Activated T-cell treated with anti-CD3 and anti-CD28 coated beads, Interleukin-2, amount 50 U/mL, for 4 hours (primary cell): ENCODE measurements at regions not wholly inside any gene's neighbourhood (a gene's known extent, or its start where the extent isn't known, plus 50 kb on each side); places are given as distances from the start of the nearest gene placed in this dataset.
"Not testable (repeated sequence)": the region's sequence is repeated elsewhere in the genome, so short reads cannot be mapped to it uniquely, and the experiment has no call there.

Experiments
- ATAC-seq, 2 donors: fragments of 200-7000 bp; cut with Tn5 transposase; one replicate each; pipeline ENCODE4 v1.10.0; 2021
- DNase-seq: peaks from one replicate; pipeline ENCODE4 v3.0.0-alpha.2; 2020
- H3K27me3 Mint-ChIP-seq: one replicate; pipeline ENCODE4 v1.8.0; 2021; ENCODE audit warnings: low read depth, mixed read lengths
- H3K36me3 Mint-ChIP-seq: one replicate; pipeline ENCODE4 v1.8.0; 2022; ENCODE audit warnings: mixed read lengths; ENCODE audit not compliant: insufficient read depth
- H3K4me1 Mint-ChIP-seq: one replicate; pipeline ENCODE4 v1.8.0; 2021; ENCODE audit warnings: low read depth, mixed read lengths
- H3K4me3 Mint-ChIP-seq: one replicate; pipeline ENCODE4 v1.8.0; 2021; ENCODE audit warnings: mild to moderate bottlenecking, moderate library complexity, mixed read lengths
- H3K9me3 Mint-ChIP-seq: one replicate; pipeline ENCODE4 v1.8.0; 2021; ENCODE audit warnings: mixed read lengths

- H3K36me3 Mint-ChIP-seq, DNase-seq, ATAC-seq, H3K4me3 Mint-ChIP-seq, H3K4me1 Mint-ChIP-seq, H3K27me3 Mint-ChIP-seq: not testable (repeated sequence)
- H3K9me3 Mint-ChIP-seq: peaks cover 35% of the 10 kb centered on the region
These were observed 321.4 kb downstream of the EDEM1 start for GRCh38 chr3:5508860-5509259.

DNA sequence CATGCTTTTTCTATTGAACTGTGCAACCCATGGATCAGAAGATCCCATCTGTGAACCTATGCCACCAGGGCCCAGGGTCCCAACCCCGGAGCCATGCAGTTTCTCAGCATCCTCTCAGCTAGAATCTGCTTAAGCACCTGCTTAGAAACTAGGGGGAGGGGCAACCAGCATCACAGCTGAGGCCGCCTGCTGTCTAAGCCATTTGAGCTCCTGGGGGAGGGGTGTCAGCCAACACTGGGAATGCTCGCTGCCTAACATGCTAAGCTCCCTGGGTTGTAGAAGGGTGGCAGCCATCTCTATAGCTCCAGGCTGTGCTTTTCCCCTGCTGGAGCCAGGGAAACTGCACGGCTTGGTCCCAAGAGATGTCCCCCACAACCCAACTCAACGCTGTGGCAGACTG, 322.8 kb downstream of the EDEM1 start:
- Mint-ChIP-seq H3K9me3 (peaks cover 43% of the 10 kb centered on the region), H3K36me3 (no peaks in the 10 kb centered on the region)

DNA sequence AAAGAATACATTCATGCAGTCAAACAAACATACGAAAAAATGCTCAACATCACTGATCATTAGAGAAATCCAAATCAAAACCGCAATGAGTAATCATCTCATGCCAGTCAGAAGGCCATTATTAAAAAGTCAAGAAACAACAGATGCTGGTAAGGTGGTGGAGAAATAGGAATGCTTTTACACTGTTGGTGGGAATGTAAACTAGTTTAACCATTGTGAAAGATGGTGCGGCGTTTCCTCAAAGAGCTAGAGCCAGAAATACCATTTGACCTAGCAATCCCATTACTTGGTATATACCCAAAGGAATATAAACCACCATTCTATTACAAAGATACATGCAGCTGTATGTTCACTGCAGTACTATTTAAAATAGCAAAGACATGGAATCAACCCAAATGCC, 330.4 kb downstream of the EDEM1 start:
- DNase-seq (no peak), ATAC-seq (no peak)
- H3K27me3 Mint-ChIP-seq: no peaks in the 10 kb centered on the region
- H3K36me3 Mint-ChIP-seq: no peaks in the 10 kb centered on the region
- H3K4me3 Mint-ChIP-seq: no peak overlapping the region
- peaks cover 20% of the 10 kb centered on the region for H3K9me3 Mint-ChIP-seq
- no peaks in the 10 kb centered on the region for H3K4me1 Mint-ChIP-seq

More for the DNA sequence above, 322.8 kb downstream of the EDEM1 start:
- DNase-seq: no peak
- no peak for ATAC-seq
- Mint-ChIP-seq H3K4me3 (no peak overlapping the region), H3K27me3 (no peaks in the 10 kb centered on the region), H3K4me1 (no peaks in the 10 kb centered on the region)

DNA sequence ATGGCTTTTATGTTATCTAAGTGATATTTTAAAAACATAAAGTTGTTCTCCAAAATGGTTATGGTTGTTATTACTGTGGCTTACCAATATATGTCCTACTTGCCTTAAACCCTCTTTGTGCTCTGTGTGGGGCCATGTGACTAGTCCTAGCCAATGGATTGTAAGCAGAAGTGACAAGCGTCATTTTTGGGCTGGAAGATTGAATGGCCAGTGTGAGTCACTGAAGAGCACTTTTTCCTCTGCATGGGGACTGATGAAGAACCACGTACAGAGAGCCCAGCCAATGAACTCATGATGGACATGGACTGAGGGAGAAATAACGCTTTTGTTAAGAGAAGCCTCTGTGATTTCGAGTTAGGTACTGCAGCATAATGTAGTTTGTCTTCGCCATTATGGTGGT, 332.7 kb downstream of the EDEM1 start:
- Mint-ChIP-seq H3K9me3 (peaks cover 6% of the 10 kb centered on the region), H3K4me3 (no peak overlapping the region), H3K4me1 (no peaks in the 10 kb centered on the region), H3K36me3 (no peaks in the 10 kb centered on the region), H3K27me3 (no peaks in the 10 kb centered on the region)
- ATAC-seq (no peak), DNase-seq (no peak)

DNA sequence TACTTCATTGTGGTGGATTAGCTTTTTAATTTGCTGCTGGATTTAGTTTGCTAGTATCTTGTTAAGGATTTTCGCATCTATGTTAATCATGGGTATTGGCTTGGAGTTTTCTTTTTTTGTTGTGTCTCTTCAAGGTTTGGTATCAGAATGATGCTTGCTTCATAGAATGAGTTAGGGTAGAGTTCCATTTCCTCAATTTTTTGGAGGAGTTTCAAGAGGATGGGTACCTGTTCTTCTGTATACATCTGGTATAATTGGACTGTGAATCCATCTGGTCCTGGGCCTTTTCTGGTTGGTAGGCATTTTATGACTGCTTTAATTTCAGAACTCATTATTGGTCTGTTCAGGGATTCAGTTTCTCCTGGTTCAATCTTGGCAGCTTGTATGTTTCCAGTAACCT, 335.6 kb downstream of the EDEM1 start:
- ATAC-seq (no peak), DNase-seq (no peak)
- Mint-ChIP-seq H3K9me3 (no peaks in the 10 kb centered on the region), H3K4me3 (no peak overlapping the region), H3K27me3 (no peaks in the 10 kb centered on the region), H3K36me3 (no peaks in the 10 kb centered on the region), H3K4me1 (no peaks in the 10 kb centered on the region)

- peaks cover 4% of the 10 kb centered on the region for H3K9me3 Mint-ChIP-seq
- no peaks in the 10 kb centered on the region for H3K36me3 Mint-ChIP-seq
- H3K27me3 Mint-ChIP-seq: peaks cover 3% of the 10 kb centered on the region
- H3K4me1 Mint-ChIP-seq: no peaks in the 10 kb centered on the region
- ATAC-seq (no peak), DNase-seq (no peak)
- H3K4me3 Mint-ChIP-seq: no peak overlapping the region
These were observed 343.5 kb downstream of the EDEM1 start for GRCh38 chr3:5531039-5531438.

GRCh38 chr3:5531741-5532290, 344.3 kb downstream of the EDEM1 start:
- peaks cover 4% of the 10 kb centered on the region for H3K9me3 Mint-ChIP-seq
- ATAC-seq (no peak), DNase-seq (no peak)
- H3K36me3 Mint-ChIP-seq: no peaks in the 10 kb centered on the region
- peaks cover 3% of the 10 kb centered on the region for H3K27me3 Mint-ChIP-seq
- H3K4me3 Mint-ChIP-seq: no peak overlapping the region
- no peaks in the 10 kb centered on the region for H3K4me1 Mint-ChIP-seq

- Mint-ChIP-seq H3K27me3 (no peaks in the 10 kb centered on the region), H3K9me3 (peaks cover 14% of the 10 kb centered on the region), H3K4me1 (no peaks in the 10 kb centered on the region), H3K36me3 (no peaks in the 10 kb centered on the region), H3K4me3 (no peak overlapping the region)
- DNase-seq: no peak
- no peak for ATAC-seq
These were observed 353.0 kb downstream of the EDEM1 start for GRCh38 chr3:5540532-5540931.

GRCh38 chr3:5542472-5542871, 355.0 kb downstream of the EDEM1 start:
- DNase-seq (no peak), ATAC-seq (no peak)
- H3K9me3 Mint-ChIP-seq: peaks cover 21% of the 10 kb centered on the region
- H3K27me3 Mint-ChIP-seq: no peaks in the 10 kb centered on the region
- no peak overlapping the region for H3K4me3 Mint-ChIP-seq
- peaks cover 1% of the 10 kb centered on the region for H3K36me3 Mint-ChIP-seq
- no peaks in the 10 kb centered on the region for H3K4me1 Mint-ChIP-seq

DNA sequence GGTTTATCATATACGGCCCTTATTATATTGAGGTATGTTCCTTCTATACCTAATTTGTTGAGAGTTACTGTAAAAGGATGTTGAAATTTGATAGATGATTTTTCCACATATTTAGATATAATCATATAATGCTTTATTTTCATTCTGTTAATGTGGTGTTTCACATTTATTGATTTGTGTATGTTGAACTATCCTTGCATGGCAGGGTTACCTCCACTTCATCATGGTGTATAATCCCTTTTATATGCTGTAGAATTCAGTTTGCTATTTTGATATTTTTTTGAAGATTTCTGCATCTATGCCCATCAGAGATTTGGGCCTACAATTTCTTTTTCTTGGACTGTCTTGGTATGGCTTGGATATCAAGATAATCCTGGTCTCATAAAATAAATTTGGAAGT, 355.5 kb downstream of the EDEM1 start:
- H3K27me3 Mint-ChIP-seq: no peaks in the 10 kb centered on the region
- peaks cover 1% of the 10 kb centered on the region for H3K36me3 Mint-ChIP-seq
- peaks cover 21% of the 10 kb centered on the region for H3K9me3 Mint-ChIP-seq
- no peaks in the 10 kb centered on the region for H3K4me1 Mint-ChIP-seq
- H3K4me3 Mint-ChIP-seq: no peak overlapping the region
- DNase-seq (no peak), ATAC-seq (no peak)

- peaks cover 1% of the 10 kb centered on the region for H3K36me3 Mint-ChIP-seq
- H3K4me3 Mint-ChIP-seq: no peak overlapping the region
- H3K9me3 Mint-ChIP-seq: peaks cover 17% of the 10 kb centered on the region
- H3K27me3 Mint-ChIP-seq: no peaks in the 10 kb centered on the region
- H3K4me1 Mint-ChIP-seq: no peaks in the 10 kb centered on the region
- DNase-seq: no peak
- ATAC-seq: no peak
These were observed 358.2 kb downstream of the EDEM1 start for GRCh38 chr3:5545719-5546118.

DNA sequence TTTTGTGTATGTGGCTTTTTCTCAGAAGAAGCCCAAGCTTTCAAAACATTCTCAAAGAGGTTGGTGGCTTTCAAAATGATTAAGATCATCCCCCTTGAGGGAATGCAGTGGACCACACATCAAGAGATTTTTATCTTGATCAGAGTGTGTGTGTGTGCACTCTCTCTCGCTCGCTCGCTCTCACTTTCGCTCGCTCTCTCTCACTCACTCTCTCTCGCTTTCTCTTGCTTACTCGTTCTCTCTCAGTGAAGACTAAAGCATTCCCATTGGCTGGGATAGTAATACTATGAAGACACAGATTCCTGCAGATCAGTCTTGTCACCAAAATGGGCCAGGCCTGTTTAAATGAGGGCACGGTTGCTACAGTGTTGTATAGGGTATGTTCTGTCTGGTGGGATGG, 365.7 kb downstream of the EDEM1 start:
- Mint-ChIP-seq H3K36me3 (no peaks in the 10 kb centered on the region), H3K4me1 (no peaks in the 10 kb centered on the region), H3K4me3 (no peak overlapping the region), H3K27me3 (no peaks in the 10 kb centered on the region), H3K9me3 (no peaks in the 10 kb centered on the region)
- DNase-seq (no peak), ATAC-seq (no peak)

- Mint-ChIP-seq H3K4me1 (no peaks in the 10 kb centered on the region), H3K27me3 (no peaks in the 10 kb centered on the region), H3K9me3 (no peaks in the 10 kb centered on the region), H3K36me3 (no peaks in the 10 kb centered on the region), H3K4me3 (no peak overlapping the region)
- DNase-seq (no peak), ATAC-seq (no peak)
These were observed 366.8 kb downstream of the EDEM1 start for GRCh38 chr3:5554245-5554747.

GRCh38 chr3:5560199-5560598, 372.7 kb downstream of the EDEM1 start:
- Mint-ChIP-seq H3K27me3 (peaks cover 2% of the 10 kb centered on the region), H3K4me1 (no peaks in the 10 kb centered on the region), H3K4me3 (no peak overlapping the region), H3K9me3 (no peaks in the 10 kb centered on the region), H3K36me3 (no peaks in the 10 kb centered on the region)
- DNase-seq (no peak), ATAC-seq (no peak)

GRCh38 chr3:5563537-5564277, 376.2 kb downstream of the EDEM1 start:
- Mint-ChIP-seq H3K36me3 (no peaks in the 10 kb centered on the region), H3K4me1 (no peaks in the 10 kb centered on the region), H3K9me3 (peaks cover 3% of the 10 kb centered on the region), H3K27me3 (peaks cover 2% of the 10 kb centered on the region), H3K4me3 (no peak overlapping the region)
- ATAC-seq (no peak), DNase-seq (no peak)
